Testis (tissue), 2 donors: ENCODE measurements at regions not wholly inside any gene's neighbourhood (a gene's known extent, or its start where the extent isn't known, plus 50 kb on each side); places are given as distances from the start of the nearest gene placed in this dataset.

Experiments
- CTCF ChIP-seq, 3 experiments: fragments of 450-650 bp in 2 of 3; fragments of 200-600 bp in 1 of 3; sonication (generic) in 1 of 3; IDR thresholded peaks; one replicate each; pipeline ENCODE4 v1.5.1; 2016 to 2019; ENCODE audit warnings: antibody characterized with exemption in 3 of 3, mild to moderate bottlenecking in 2 of 3, moderate library complexity in 1 of 3
- POLR2A ChIP-seq: fragments of 450-650 bp; IDR thresholded peaks from one replicate; pipeline ENCODE4 v1.6.1; 2017; ENCODE audit warnings: antibody characterized with exemption, mild to moderate bottlenecking, moderate library complexity

GRCh38 chr4:151462554-151462953, 53.6 kb downstream of the FHIP1A start:
- no peak for TF ChIP-seq POLR2A
- no peak for TF ChIP-seq CTCF (IDR thresholded peaks at IDR 0.05)
